ENCODE measurements at regions not wholly inside any gene's neighbourhood (a gene's known extent, or its start where the extent isn't known, plus 50 kb on each side); places are given as distances from the start of the nearest gene placed in this dataset.

DNA sequence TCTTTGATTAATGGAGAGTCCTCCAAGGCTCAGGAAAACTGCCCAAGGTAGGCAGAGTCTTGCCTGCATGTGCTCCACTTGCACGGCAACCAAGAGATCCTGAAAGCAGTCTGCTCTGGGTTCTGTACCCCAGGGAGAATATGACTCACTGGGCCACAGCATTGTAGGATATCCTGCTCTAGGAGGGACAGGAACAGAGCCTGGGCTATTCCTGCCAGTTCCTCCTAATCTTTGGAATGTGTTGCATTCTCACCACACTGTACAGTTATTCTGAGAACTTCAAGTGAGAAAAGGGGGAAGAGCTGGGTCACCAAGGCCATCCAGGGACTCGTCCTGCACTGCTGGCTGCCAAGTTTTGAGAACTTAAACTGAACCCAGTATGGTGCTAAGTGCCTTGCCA is 278.5 kb downstream of the MATN1 start:
- TF ChIP-seq POLR2A (IDR thresholded peaks at IDR 0.05; ENCODE audit: low read length) (no peak), GATA1 (IDR thresholded peaks at IDR 0.05; ENCODE audit: low read depth, low read length) (no peak)

Measured in erythroblast (primary cell).